GM12874 (cell line): ENCODE measurements at regions not wholly inside any gene's neighbourhood (a gene's known extent, or its start where the extent isn't known, plus 50 kb on each side); places are given as distances from the start of the nearest gene placed in this dataset.

ENCODE experiments used
- CTCF ChIP-seq: IDR thresholded peaks from 2 replicates; pipeline ENCODE4 v1.5.1; 2011; ENCODE audit warnings: low read depth, mild to moderate bottlenecking, control low read depth, low read length, moderate library complexity; ENCODE audit not compliant: insufficient read depth

DNA sequence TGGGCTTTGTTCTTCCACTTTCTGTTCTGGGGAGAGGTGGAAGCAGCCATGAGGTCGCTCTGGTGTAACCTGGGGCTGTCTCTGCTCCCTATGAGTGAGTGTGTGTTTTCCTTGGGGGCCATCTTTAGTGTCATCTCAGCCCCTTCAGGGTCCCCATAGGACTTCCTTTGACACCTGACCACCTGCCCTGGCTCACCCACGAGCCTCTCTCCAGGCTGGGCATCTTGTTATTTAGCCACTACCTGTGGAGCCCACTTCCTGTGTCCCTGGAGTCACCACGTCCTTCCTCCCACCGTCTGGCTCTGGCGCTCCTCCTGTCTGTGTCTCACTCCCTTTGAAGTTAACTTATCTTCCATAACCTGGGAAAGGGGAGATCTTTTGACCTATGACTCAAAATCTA is 176.0 kb downstream of the UXS1 start:
- no peak for TF ChIP-seq CTCF

- TF ChIP-seq CTCF = no peak
These were observed 181.3 kb downstream of the UXS1 start for GRCh38 chr2:106012591-106013347.

DNA sequence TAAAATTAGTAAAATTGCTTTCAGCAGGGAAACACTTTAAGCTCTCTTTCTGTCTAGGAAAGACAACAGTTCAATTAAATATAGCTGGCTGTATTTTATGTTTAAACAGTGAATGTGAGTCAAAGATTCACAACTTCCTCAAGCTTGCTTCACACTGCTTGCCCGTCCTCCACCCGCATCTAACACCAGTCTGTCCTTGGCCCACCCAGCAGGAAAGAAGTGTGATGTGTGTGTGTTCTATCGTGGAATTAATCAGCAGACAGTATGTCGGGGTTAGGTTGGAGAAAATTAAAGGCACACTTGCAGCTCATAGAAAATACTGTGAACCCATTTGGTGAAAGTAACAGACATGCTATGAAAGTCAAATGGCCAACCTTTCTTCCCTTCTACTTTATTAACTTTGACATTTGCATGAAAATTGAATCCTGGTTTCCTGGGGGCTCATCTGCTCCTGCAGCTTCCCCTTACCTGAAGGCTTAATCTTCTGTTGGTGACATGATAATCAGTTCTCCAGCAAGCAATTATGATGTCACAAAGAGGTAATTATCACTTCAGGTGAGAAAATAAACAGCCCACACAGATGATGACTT is 182.0 kb downstream of the UXS1 start:
- TF ChIP-seq CTCF = no peak

GRCh38 chr2:106011380-106011779 is 182.7 kb downstream of the UXS1 start:
- no peak for TF ChIP-seq CTCF

GRCh38 chr2:106010818-106011355 is 183.2 kb downstream of the UXS1 start:
- TF ChIP-seq CTCF = no peak

DNA sequence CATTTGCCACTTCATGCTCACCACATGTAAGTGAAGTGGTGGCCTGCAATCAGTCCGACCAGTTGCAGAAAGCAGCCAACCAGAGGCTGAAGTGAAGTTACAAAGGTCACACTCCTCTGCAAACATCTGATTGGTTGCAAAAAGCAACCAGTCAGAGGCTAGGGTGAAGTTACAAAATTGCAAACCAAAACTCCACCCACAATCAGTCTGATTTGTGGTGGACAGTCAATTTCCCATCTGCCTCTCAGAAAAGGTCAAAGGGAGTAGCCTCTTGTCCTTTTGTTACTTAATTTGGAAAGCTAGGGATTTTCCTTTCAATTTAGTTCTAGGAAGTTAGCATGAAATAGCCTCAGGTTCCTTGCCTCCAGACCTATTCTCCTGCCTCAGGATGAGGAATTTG is 185.0 kb downstream of the UXS1 start:
- no peak for TF ChIP-seq CTCF

DNA sequence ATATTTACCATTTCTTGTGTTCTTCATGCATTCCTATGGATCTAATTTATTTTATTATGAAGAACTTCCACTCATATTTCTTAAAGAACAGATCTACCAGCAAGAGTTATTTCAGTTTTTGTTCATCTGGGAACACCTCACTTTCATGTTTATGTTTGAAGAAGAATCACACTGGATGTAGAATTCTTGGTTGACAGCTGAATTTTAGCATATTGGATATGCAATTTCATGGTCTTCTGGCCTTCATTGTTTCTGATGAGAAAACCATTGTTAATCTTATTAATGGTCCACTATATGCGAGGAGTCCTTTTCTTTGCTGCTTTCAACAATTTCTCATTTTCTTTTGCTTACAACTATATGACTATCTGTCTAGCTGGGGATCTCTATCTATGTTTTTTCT is 189.2 kb downstream of the UXS1 start:
- TF ChIP-seq CTCF = no peak
